H1 (cell line): ENCODE measurements at regions not wholly inside any gene's neighbourhood (a gene's known extent, or its start where the extent isn't known, plus 50 kb on each side); places are given as distances from the start of the nearest gene placed in this dataset.

Source experiments
- CTCF ChIA-PET: fragments of 300-600 bp; sonication (Branson Sonifier 250); formaldehyde crosslinking; loops from one replicate; lab custom pipeline; 2021; ENCODE audit not compliant: partially characterized antibody; lab: Charles Lee
- POLR2A ChIA-PET: fragments of 300-600 bp; sonication (Branson Sonifier 250); formaldehyde crosslinking; loops from one replicate; lab custom pipeline; 2021; ENCODE audit warnings: inconsistent platforms; ENCODE audit not compliant: partially characterized antibody; lab: Charles Lee
- DNase-seq, 2 experiments: peaks; one replicate each; pipeline versions ENCODE4 v3.0.0 to v3.0.0-alpha.2; 2010 to 2022; ENCODE audit warnings: low spot score in 2 of 2, low read depth in 1 of 2, mixed read lengths in 1 of 2
- FAIRE-seq: peaks from 2 replicates; lab custom pipeline; 2011; peaks lifted over from hg19 to GRCh38; lab: Jason Lieb, UNC
- H2AFZ ChIP-seq: 2 replicates; pipeline ENCODE4 v1.8.1; 2012; ENCODE audit warnings: low read length, inconsistent platforms
- H2AK5ac ChIP-seq: 2 replicates; pipeline ENCODE4 v1.6.1; 2013; ENCODE audit warnings: low read depth, low read length
- H2BK120ac ChIP-seq: replicated peaks from 2 replicates; pipeline ENCODE3; 2013; ENCODE audit warnings: low read depth, low read length, inconsistent platforms
- H2BK12ac ChIP-seq: 2 replicates; pipeline ENCODE4 v1.6.1; 2013; ENCODE audit warnings: low read depth, low read length
- H2BK15ac ChIP-seq: 2 replicates; pipeline ENCODE4 v1.6.1; 2013; ENCODE audit warnings: low read length
- H2BK20ac ChIP-seq: 2 replicates; pipeline ENCODE4 v1.6.1; 2013; ENCODE audit warnings: low read length
- H2BK5ac ChIP-seq: 2 replicates; pipeline ENCODE4 v1.6.1; 2013; ENCODE audit warnings: low read depth, low read length
- H3K14ac ChIP-seq: 2 replicates; pipeline ENCODE4 v1.6.1; 2013; ENCODE audit warnings: inconsistent platforms; ENCODE audit not compliant: insufficient read length
- H3K18ac ChIP-seq: 2 replicates; pipeline ENCODE4 v1.6.1; 2013; ENCODE audit warnings: low read length; ENCODE audit errors: extremely low read depth
- H3K23ac ChIP-seq: 2 replicates; pipeline ENCODE4 v1.6.1; 2013; ENCODE audit warnings: inconsistent platforms; ENCODE audit not compliant: insufficient read length
- H3K23me2 ChIP-seq: 2 replicates; pipeline ENCODE4 v1.6.1; 2013; ENCODE audit warnings: low read depth, low read length
- H3K27ac ChIP-seq: 2 replicates; pipeline ENCODE4 v1.6.1; 2011; ENCODE audit warnings: low read depth, low read length, inconsistent platforms
- H3K27me3 ChIP-seq, 4 experiments: replicated peaks in 1 of 4; 1 replicate in 1 of 4; 2 replicates in 3 of 4; pipeline versions ENCODE4 v1.6.1 to v1.8.1; 2011 to 2013; ENCODE audit warnings: low read length in 3 of 4, mild to moderate bottlenecking in 3 of 4, inconsistent platforms in 2 of 4, mixed read lengths in 2 of 4, moderate library complexity in 1 of 4; ENCODE audit not compliant: control insufficient read depth in 3 of 4, insufficient read depth in 3 of 4; ENCODE audit errors: extremely low read depth in 1 of 4
- H3K36me3 ChIP-seq, 4 experiments: 2 replicates each; pipeline versions ENCODE4 v1.6.1 to v1.8.1; 2011 to 2013; ENCODE audit warnings: mild to moderate bottlenecking in 4 of 4, low read length in 3 of 4, moderate library complexity in 2 of 4, control low read depth in 1 of 4, inconsistent platforms in 1 of 4; ENCODE audit not compliant: insufficient read depth in 4 of 4, control insufficient read depth in 2 of 4
- H3K4ac ChIP-seq: replicated peaks from 2 replicates; pipeline ENCODE3; 2013; ENCODE audit warnings: low read length, low read depth, mixed read lengths, inconsistent platforms; ENCODE audit not compliant: insufficient read length
- H3K4me1 ChIP-seq, 4 experiments: replicated peaks in 1 of 4; 1 replicate in 1 of 4; 2 replicates in 3 of 4; pipeline versions ENCODE4 v1.6.1 to v1.8.1; 2011 to 2013; ENCODE audit warnings: low read length in 3 of 4, inconsistent platforms in 2 of 4, mixed read lengths in 1 of 4; ENCODE audit not compliant: insufficient read depth in 4 of 4, control insufficient read depth in 3 of 4
- H3K4me2 ChIP-seq, 2 experiments: 2 replicates each; pipeline versions ENCODE4 v1.6.1 to v1.8.1; 2011 to 2013; ENCODE audit warnings: low read depth in 2 of 2, low read length in 2 of 2, control low read depth in 1 of 2, inconsistent platforms in 1 of 2, mild to moderate bottlenecking in 1 of 2; ENCODE audit not compliant: insufficient read depth in 1 of 2
- H3K4me3 ChIP-seq, 4 experiments: fragments of 200-600, 300-600 bp in 1 of 4; sonication (generic), shearing (Covaris generic), sonication (Bioruptor Twin) in 1 of 4; 2 replicates each; pipeline versions ENCODE4 v1.5.1 to v1.8.1; 2011 to 2016; ENCODE audit warnings: low read length in 4 of 4, low read depth in 3 of 4, control low read depth in 2 of 4, inconsistent platforms in 2 of 4, mild to moderate bottlenecking in 2 of 4, mixed read lengths in 1 of 4, moderate library complexity in 1 of 4; ENCODE audit not compliant: insufficient read depth in 2 of 4; ENCODE audit errors: extremely low read depth in 1 of 4
- H3K56ac ChIP-seq: replicated peaks from 2 replicates; pipeline ENCODE3; 2013; ENCODE audit warnings: low read depth, mild to moderate bottlenecking, mixed read lengths, low read length, inconsistent platforms; ENCODE audit not compliant: insufficient read length
- H3K79me1 ChIP-seq: 2 replicates; pipeline ENCODE4 v1.6.1; 2013; ENCODE audit warnings: low read depth, low read length, control low read depth
- H3K79me2 ChIP-seq, 2 experiments: 2 replicates each; pipeline versions ENCODE4 v1.6.1 to v1.8.1; 2012 to 2013; ENCODE audit warnings: low read length in 2 of 2, mild to moderate bottlenecking in 2 of 2, inconsistent platforms in 1 of 2; ENCODE audit not compliant: insufficient read depth in 2 of 2, control insufficient read depth in 1 of 2
- H3K9ac ChIP-seq, 4 experiments: replicated peaks in 1 of 4; 1 replicate in 1 of 4; 2 replicates in 3 of 4; pipeline versions ENCODE4 v1.6.1 to v1.8.1; 2011 to 2013; ENCODE audit warnings: low read depth in 3 of 4, low read length in 3 of 4, control low read depth in 2 of 4, mild to moderate bottlenecking in 2 of 4, moderate library complexity in 2 of 4, inconsistent platforms in 1 of 4; ENCODE audit errors: extremely low read depth in 1 of 4
- H3K9me3 ChIP-seq, 2 experiments: 2 replicates each; pipeline versions ENCODE4 v1.6.1 to v1.8.1; 2012 to 2013; ENCODE audit warnings: mild to moderate bottlenecking in 2 of 2, moderate library complexity in 2 of 2, control low read depth in 1 of 2, inconsistent platforms in 1 of 2, low read depth in 1 of 2, low read length in 1 of 2, mixed read lengths in 1 of 2; ENCODE audit not compliant: insufficient read depth in 2 of 2
- H4K20me1 ChIP-seq, 2 experiments: replicated peaks in 1 of 2; 2 replicates each; pipeline versions ENCODE3 to v1.8.1; 2011 to 2013; ENCODE audit warnings: inconsistent platforms in 2 of 2, low read length in 2 of 2, mild to moderate bottlenecking in 1 of 2; ENCODE audit not compliant: insufficient read depth in 2 of 2, control insufficient read depth in 1 of 2
- H4K5ac ChIP-seq: 2 replicates; pipeline ENCODE4 v1.6.1; 2013; ENCODE audit warnings: low read length, low read depth, mixed read lengths, inconsistent platforms; ENCODE audit not compliant: insufficient read length
- H4K8ac ChIP-seq: 2 replicates; pipeline ENCODE4 v1.8.0; 2013; ENCODE audit warnings: mild to moderate bottlenecking, moderate library complexity, low read length, inconsistent platforms; ENCODE audit not compliant: insufficient read depth; ENCODE audit errors: extremely low read depth
- H4K91ac ChIP-seq: replicated peaks from 2 replicates; pipeline ENCODE3; 2013; ENCODE audit warnings: low read length, mixed read lengths, inconsistent platforms; ENCODE audit not compliant: insufficient read length
- ATF3 ChIP-seq: IDR thresholded peaks from 2 replicates; pipeline ENCODE4 v1.6.1; 2011; ENCODE audit warnings: low read depth, mild to moderate bottlenecking, low read length; ENCODE audit not compliant: insufficient read depth
- BCL11A ChIP-seq, 2 experiments: IDR thresholded peaks; one replicate each; pipeline ENCODE4 v1.6.1; 2011; ENCODE audit warnings: low read depth in 2 of 2, low read length in 2 of 2, mild to moderate bottlenecking in 2 of 2
- CREB1 ChIP-seq: IDR thresholded peaks from 2 replicates; pipeline ENCODE4 v1.6.1; 2012; ENCODE audit warnings: inconsistent platforms
- EZH2 ChIP-seq: fragments of 200-600 bp; sonication (generic); IDR thresholded peaks from 2 replicates; pipeline ENCODE4 v1.7.1; 2012; ENCODE audit warnings: low read depth, mild to moderate bottlenecking, moderate library complexity, low read length, inconsistent platforms; ENCODE audit not compliant: severe bottlenecking
- JUN ChIP-seq: IDR thresholded peaks from 2 replicates; pipeline ENCODE4 v1.6.1; 2011; ENCODE audit warnings: low read depth, mild to moderate bottlenecking, improper control_type of control experiment, low read length
- KDM1A ChIP-seq: fragments of 200-600, 300-600 bp; sonication (generic); IDR thresholded peaks from 2 replicates; pipeline ENCODE4 v1.7.1; 2016; ENCODE audit warnings: mild to moderate bottlenecking, low read length, borderline replicate concordance
- KDM5A ChIP-seq: fragments of 200-600 bp; IDR thresholded peaks from 2 replicates; pipeline ENCODE4 v1.7.1; 2012; ENCODE audit warnings: mild to moderate bottlenecking, low read length, inconsistent platforms, mixed read lengths
- MAFK ChIP-seq: IDR thresholded peaks from 2 replicates; pipeline ENCODE4 v1.6.1; 2012; ENCODE audit warnings: low read depth, mild to moderate bottlenecking, improper control_type of control experiment, low read length
- RFX5 ChIP-seq: IDR thresholded peaks from 2 replicates; pipeline ENCODE4 v1.6.1; 2011; ENCODE audit warnings: low read depth, low read length, improper control_type of control experiment, borderline replicate concordance
- RXRA ChIP-seq: IDR thresholded peaks from 2 replicates; pipeline ENCODE4 v1.6.1; 2011; ENCODE audit warnings: low read depth, mild to moderate bottlenecking, low read length, moderate library complexity; ENCODE audit not compliant: insufficient read depth
- SIRT6 ChIP-seq: IDR thresholded peaks from one replicate; pipeline ENCODE4 v1.7.1; 2012; ENCODE audit warnings: low read length, inconsistent platforms
- SIX5 ChIP-seq: IDR thresholded peaks from 2 replicates; pipeline ENCODE4 v1.6.1; 2011; ENCODE audit warnings: mild to moderate bottlenecking, low read depth, low read length
- SP1 ChIP-seq: IDR thresholded peaks from 2 replicates; pipeline ENCODE4 v1.6.1; 2011; ENCODE audit warnings: low read depth, low read length
- TBP ChIP-seq: IDR thresholded peaks from 2 replicates; pipeline ENCODE4 v1.6.1; 2011; ENCODE audit warnings: low read depth, low read length, improper control_type of control experiment
- ZNF274 ChIP-seq: IDR thresholded peaks from 2 replicates; pipeline ENCODE4 v1.7.0; 2012; ENCODE audit warnings: low read length, borderline replicate concordance; ENCODE audit errors: extremely low read depth
- WGBS, 2 experiments: shearing (Covaris generic) in 1 of 2; methylation state at CpG; one replicate each; pipeline versions ENCODE4 v1.1.6 to v1.1.7; 2013 to 2015; ENCODE audit warnings: low lambda C conversion rate in 2 of 2, mixed read lengths in 2 of 2, inconsistent platforms in 1 of 2, low coverage in 1 of 2, missing lambda C conversion rate in 1 of 2; ENCODE audit not compliant: insufficient replicate concordance in 2 of 2, insufficient coverage in 1 of 2, insufficient read length in 1 of 2; ENCODE audit errors: extremely low coverage in 1 of 2, missing lambda C conversion rate in 1 of 2; 5-methylcytosine and 5-hydroxymethylcytosine counted together

GRCh38 chr14:37721976-37722659 is 126.7 kb downstream of the TTC6 start:
- no peaks in the 10 kb centered on the region for H3K4me1 ChIP-seq
- H3K23me2 ChIP-seq: no peaks in the 10 kb centered on the region
- H3K79me2 ChIP-seq: no peaks in the 10 kb centered on the region
- no peak overlapping the region for H3K4me2 ChIP-seq
- no peaks in the 10 kb centered on the region for H4K20me1 ChIP-seq
- DNase-seq (no peak), FAIRE-seq (no peak)
- H2AK5ac ChIP-seq: no peak overlapping the region
- H2BK12ac ChIP-seq: no peak overlapping the region
- no peak overlapping the region for H2BK120ac ChIP-seq
- H2BK15ac ChIP-seq: no peak overlapping the region
- H3K14ac ChIP-seq: no peak overlapping the region
- H3K9me3 ChIP-seq: no peaks in the 10 kb centered on the region
- no peak overlapping the region for H3K18ac ChIP-seq
- 97% methylated on average over 2 of the region's 2 CpGs; no CpG with 5 or more reads in 1 of the 2 experiments for WGBS, 2 experiments
- no peak overlapping the region for H3K4me3 ChIP-seq
- H3K9ac ChIP-seq: no peak overlapping the region
- no peaks in the 10 kb centered on the region for H3K36me3 ChIP-seq
- no peak overlapping the region for H2BK20ac ChIP-seq
- H4K91ac ChIP-seq: no peak overlapping the region
- ChIA-PET POLR2A (no interaction called here), CTCF (interaction anchor here (4.9 kb wide), 1 partner anchor 13 kb away, joined by 17 read pairs; no protein-coding TSS in a partner anchor)
- H3K4ac ChIP-seq: no peak overlapping the region
- H3K56ac ChIP-seq: no peak overlapping the region
- H2BK5ac ChIP-seq: no peak overlapping the region
- no peak overlapping the region for H3K27ac ChIP-seq
- H4K8ac ChIP-seq: no peak overlapping the region
- no peaks in the 10 kb centered on the region for H3K27me3 ChIP-seq
- no peak overlapping the region for H4K5ac ChIP-seq
- no peak overlapping the region for H2AFZ ChIP-seq
- H3K23ac ChIP-seq: no peak overlapping the region
- H3K79me1 ChIP-seq: no peaks in the 10 kb centered on the region
- TF ChIP-seq CREB1 (no peak), RXRA (no peak), MAFK (no peak), BCL11A (IDR thresholded peaks at IDR 0.05; ENCODE audit: low read depth in 2 of 2, low read length in 2 of 2) (no peak), KDM5A (no peak), ZNF274 (no peak), SP1 (no peak), ATF3 (no peak), SIRT6 (no peak), RFX5 (no peak), EZH2 (no peak), TBP (no peak), SIX5 (no peak), JUN (no peak), KDM1A (no peak)
